Activated CD8-positive, alpha-beta memory T cell treated with anti-CD3 and anti-CD28 coated beads, Interleukin-2, amount 10 ng/mL, durations not matched to agents 7 days and 5 days (primary cell): ENCODE measurements at regions not wholly inside any gene's neighbourhood (a gene's known extent, or its start where the extent isn't known, plus 50 kb on each side); places are given as distances from the start of the nearest gene placed in this dataset.
"Not testable (repeated sequence)": the region's sequence is repeated elsewhere in the genome, so short reads cannot be mapped to it uniquely, and the experiment has no call there.

Experiments used
- ATAC-seq: fragments of 150-1000 bp; cut with Tn5 transposase; one replicate; pipeline ENCODE4 v1.10.0; 2021; ENCODE audit warnings: moderate library complexity
- CTCF ChIA-PET: fragments of 350-600 bp; sonication (Branson Sonifier 250); formaldehyde crosslinking; loops from one replicate; lab custom pipeline; 2021; ENCODE audit warnings: antibody characterized with exemption; lab: Charles Lee
- DNase-seq: peaks from one replicate; pipeline ENCODE4 v3.0.0-alpha.2; 2020
- H3K27ac Mint-ChIP-seq: one replicate; pipeline ENCODE4 v1.8.0; 2021; ENCODE audit warnings: mild to moderate bottlenecking, mixed read lengths
- H3K27me3 Mint-ChIP-seq: one replicate; pipeline ENCODE4 v1.8.0; 2021; ENCODE audit warnings: mixed read lengths
- H3K36me3 Mint-ChIP-seq: one replicate; pipeline ENCODE4 v1.8.0; 2021; ENCODE audit warnings: mild to moderate bottlenecking, mixed read lengths
- H3K4me1 Mint-ChIP-seq: one replicate; pipeline ENCODE4 v1.8.0; 2021; ENCODE audit warnings: mixed read lengths
- H3K4me3 Mint-ChIP-seq: one replicate; pipeline ENCODE4 v1.8.0; 2021; ENCODE audit warnings: mild to moderate bottlenecking, moderate library complexity, mixed read lengths
- H3K9me3 Mint-ChIP-seq: one replicate; pipeline ENCODE4 v1.8.0; 2022; ENCODE audit warnings: low read depth, mixed read lengths

GRCh38 chr1:99540744-99541143 is 105.2 kb upstream of the PALMD start:
- no peak for DNase-seq
- Mint-ChIP-seq H3K9me3 (no peaks in the 10 kb centered on the region), H3K4me3 (no peak overlapping the region), H3K27ac (no peak overlapping the region), H3K27me3 (peaks cover 8% of the 10 kb centered on the region), H3K36me3 (no peaks in the 10 kb centered on the region), H3K4me1 (peaks cover 10% of the 10 kb centered on the region)
- ATAC-seq: no peak
- CTCF ChIA-PET: no interaction called here

- H3K27me3 Mint-ChIP-seq: peaks cover 4% of the 10 kb centered on the region
- H3K4me3 Mint-ChIP-seq: no peak overlapping the region
- H3K4me1 Mint-ChIP-seq: peaks cover 10% of the 10 kb centered on the region
- DNase-seq (no peak), ATAC-seq (no peak)
- no peak overlapping the region for H3K27ac Mint-ChIP-seq
- CTCF ChIA-PET: no interaction called here
- H3K36me3 Mint-ChIP-seq: no peaks in the 10 kb centered on the region
- H3K9me3 Mint-ChIP-seq: no peaks in the 10 kb centered on the region
These were observed 101.6 kb upstream of the PALMD start for GRCh38 chr1:99544328-99544727.

- H3K4me1 Mint-ChIP-seq: peaks cover 10% of the 10 kb centered on the region
- ATAC-seq (no peak), DNase-seq (no peak)
- H3K9me3 Mint-ChIP-seq: no peaks in the 10 kb centered on the region
- no peak overlapping the region for H3K27ac Mint-ChIP-seq
- no peaks in the 10 kb centered on the region for H3K36me3 Mint-ChIP-seq
- CTCF ChIA-PET: no interaction called here
- H3K4me3 Mint-ChIP-seq: no peak overlapping the region
- peaks cover 4% of the 10 kb centered on the region for H3K27me3 Mint-ChIP-seq
These were observed 99.2 kb upstream of the PALMD start for GRCh38 chr1:99546432-99547416.

- Mint-ChIP-seq H3K4me3 (no peak overlapping the region), H3K4me1 (peaks cover 6% of the 10 kb centered on the region), H3K9me3 (no peaks in the 10 kb centered on the region), H3K36me3 (no peaks in the 10 kb centered on the region), H3K27me3 (peaks cover 9% of the 10 kb centered on the region), H3K27ac (no peak overlapping the region)
- DNase-seq: no peak
- ATAC-seq: no peak
- CTCF ChIA-PET: no interaction called here
These were observed 96.8 kb upstream of the PALMD start for GRCh38 chr1:99548943-99549605.

- DNase-seq (no peak), ATAC-seq (no peak)
- Mint-ChIP-seq H3K9me3 (no peaks in the 10 kb centered on the region), H3K27me3 (peaks cover 9% of the 10 kb centered on the region), H3K4me3 (no peak overlapping the region), H3K4me1 (no peaks in the 10 kb centered on the region), H3K36me3 (no peaks in the 10 kb centered on the region), H3K27ac (no peak overlapping the region)
- CTCF ChIA-PET: no interaction called here
These were observed 95.7 kb upstream of the PALMD start for GRCh38 chr1:99550198-99550597.

GRCh38 chr1:99551812-99552614 is 93.9 kb upstream of the PALMD start:
- peaks cover 9% of the 10 kb centered on the region for H3K27me3 Mint-ChIP-seq
- no peak overlapping the region for H3K4me3 Mint-ChIP-seq
- CTCF ChIA-PET: no interaction called here
- H3K4me1 Mint-ChIP-seq: no peaks in the 10 kb centered on the region
- no peak overlapping the region for H3K27ac Mint-ChIP-seq
- DNase-seq: no peak
- H3K9me3 Mint-ChIP-seq: no peaks in the 10 kb centered on the region
- no peaks in the 10 kb centered on the region for H3K36me3 Mint-ChIP-seq
- ATAC-seq: no peak

- CTCF ChIA-PET: no interaction called here
- H3K4me3 Mint-ChIP-seq: no peak overlapping the region
- DNase-seq: no peak
- no peaks in the 10 kb centered on the region for H3K9me3 Mint-ChIP-seq
- no peak for ATAC-seq
- no peak overlapping the region for H3K27ac Mint-ChIP-seq
- peaks cover 7% of the 10 kb centered on the region for H3K27me3 Mint-ChIP-seq
- no peaks in the 10 kb centered on the region for H3K36me3 Mint-ChIP-seq
- H3K4me1 Mint-ChIP-seq: no peaks in the 10 kb centered on the region
These were observed 92.6 kb upstream of the PALMD start for GRCh38 chr1:99553301-99553700.

GRCh38 chr1:99553819-99554218 is 92.1 kb upstream of the PALMD start:
- H3K27ac Mint-ChIP-seq, DNase-seq, H3K4me3 Mint-ChIP-seq, H3K9me3 Mint-ChIP-seq, H3K27me3 Mint-ChIP-seq, H3K4me1 Mint-ChIP-seq, H3K36me3 Mint-ChIP-seq, ATAC-seq, CTCF ChIA-PET: not testable (repeated sequence)

GRCh38 chr1:99554727-99555126 is 91.2 kb upstream of the PALMD start:
- Mint-ChIP-seq H3K4me1 (no peaks in the 10 kb centered on the region), H3K36me3 (no peaks in the 10 kb centered on the region), H3K9me3 (no peaks in the 10 kb centered on the region), H3K27ac (no peak overlapping the region), H3K27me3 (peaks cover 7% of the 10 kb centered on the region), H3K4me3 (no peak overlapping the region)
- ATAC-seq (no peak), DNase-seq (no peak)
- CTCF ChIA-PET: no interaction called here

GRCh38 chr1:99557546-99558202 is 88.2 kb upstream of the PALMD start:
- H3K36me3 Mint-ChIP-seq: no peaks in the 10 kb centered on the region
- H3K4me1 Mint-ChIP-seq: no peaks in the 10 kb centered on the region
- no peak overlapping the region for H3K4me3 Mint-ChIP-seq
- CTCF ChIA-PET: no interaction called here
- H3K27me3 Mint-ChIP-seq: peaks cover 2% of the 10 kb centered on the region
- no peaks in the 10 kb centered on the region for H3K9me3 Mint-ChIP-seq
- no peak for ATAC-seq
- DNase-seq: no peak
- H3K27ac Mint-ChIP-seq: no peak overlapping the region

- CTCF ChIA-PET: no interaction called here
- Mint-ChIP-seq H3K27ac (no peak overlapping the region), H3K9me3 (no peaks in the 10 kb centered on the region), H3K27me3 (peaks cover 2% of the 10 kb centered on the region), H3K4me1 (no peaks in the 10 kb centered on the region), H3K36me3 (no peaks in the 10 kb centered on the region), H3K4me3 (no peak overlapping the region)
- DNase-seq: no peak
- no peak for ATAC-seq
These were observed 86.7 kb upstream of the PALMD start for GRCh38 chr1:99559166-99559565.

- ATAC-seq (no peak), DNase-seq (no peak)
- H3K4me1 Mint-ChIP-seq: no peaks in the 10 kb centered on the region
- H3K4me3 Mint-ChIP-seq: no peak overlapping the region
- H3K27me3 Mint-ChIP-seq: peaks cover 2% of the 10 kb centered on the region
- no peaks in the 10 kb centered on the region for H3K9me3 Mint-ChIP-seq
- H3K27ac Mint-ChIP-seq: no peak overlapping the region
- no peaks in the 10 kb centered on the region for H3K36me3 Mint-ChIP-seq
- CTCF ChIA-PET: interaction anchor here (1.5 kb wide), 1 partner anchor 15 kb away, joined by 3 read pairs; no protein-coding TSS in a partner anchor
These were observed 85.5 kb upstream of the PALMD start for GRCh38 chr1:99560207-99561040.
